Karpas-422 (cell line): ENCODE measurements at regions not wholly inside any gene's neighbourhood (a gene's known extent, or its start where the extent isn't known, plus 50 kb on each side); places are given as distances from the start of the nearest gene placed in this dataset.

Experiments used
- DNase-seq: peaks from one replicate; pipeline ENCODE4 v3.0.0-alpha.2; 2015
- H2AFZ ChIP-seq: fragments of 200-600 bp; sonication (generic); 2 replicates; pipeline ENCODE4 v1.6.1; 2014; ENCODE audit warnings: antibody characterized with exemption, low read length, mixed read lengths
- H3K27ac ChIP-seq: fragments of 200-600 bp; sonication (generic); 2 replicates; pipeline ENCODE4 v1.5.1; 2014; ENCODE audit warnings: mild to moderate bottlenecking, low read length, moderate library complexity
- H3K27me3 ChIP-seq: fragments of 200-600 bp; sonication (generic); 2 replicates; pipeline ENCODE4 v1.6.1; 2014; ENCODE audit warnings: low read length, mixed read lengths
- H3K36me3 ChIP-seq: fragments of 200-600 bp; sonication (generic); 2 replicates; pipeline ENCODE4 v1.6.1; 2014; ENCODE audit warnings: low read length, mixed read lengths; ENCODE audit not compliant: insufficient read depth
- H3K4me1 ChIP-seq: fragments of 200-600 bp; sonication (generic); 2 replicates; pipeline ENCODE4 v1.6.1; 2014; ENCODE audit warnings: mild to moderate bottlenecking, low read length, mixed read lengths
- H3K4me2 ChIP-seq: fragments of 200-600 bp; sonication (generic); 2 replicates; pipeline ENCODE4 v1.6.1; 2014; ENCODE audit warnings: low read length, low read depth, mild to moderate bottlenecking; ENCODE audit not compliant: poor library complexity, severe bottlenecking
- H3K4me3 ChIP-seq: fragments of 200-600 bp; sonication (generic); 2 replicates; pipeline ENCODE4 v1.5.1; 2014; ENCODE audit warnings: mild to moderate bottlenecking, antibody characterized with exemption, low read length, mixed read lengths
- H3K79me2 ChIP-seq: fragments of 200-600 bp; sonication (generic); 2 replicates; pipeline ENCODE4 v1.6.1; 2014; ENCODE audit warnings: mild to moderate bottlenecking, low read length, mixed read lengths
- H3K9ac ChIP-seq: fragments of 200-600 bp; sonication (generic); 2 replicates; pipeline ENCODE4 v1.6.0; 2014; ENCODE audit warnings: low read length
- H3K9me2 ChIP-seq: fragments of 200-600 bp; sonication (generic), shearing (Covaris generic); replicated peaks from 2 replicates; pipeline ENCODE4 v1.6.0; 2014; ENCODE audit warnings: mild to moderate bottlenecking, low read length, moderate library complexity; ENCODE audit not compliant: insufficient read depth
- H3K9me3 ChIP-seq: fragments of 300-700, 200-600 bp; sonication (generic); 2 replicates; pipeline ENCODE4 v1.6.1; 2014; ENCODE audit warnings: low read length, mixed read lengths
- H4K20me1 ChIP-seq: fragments of 200-600 bp; sonication (generic); 2 replicates; pipeline ENCODE4 v1.6.1; 2014; ENCODE audit warnings: mild to moderate bottlenecking, antibody characterized with exemption, low read length, low read depth; ENCODE audit not compliant: insufficient read depth

DNA sequence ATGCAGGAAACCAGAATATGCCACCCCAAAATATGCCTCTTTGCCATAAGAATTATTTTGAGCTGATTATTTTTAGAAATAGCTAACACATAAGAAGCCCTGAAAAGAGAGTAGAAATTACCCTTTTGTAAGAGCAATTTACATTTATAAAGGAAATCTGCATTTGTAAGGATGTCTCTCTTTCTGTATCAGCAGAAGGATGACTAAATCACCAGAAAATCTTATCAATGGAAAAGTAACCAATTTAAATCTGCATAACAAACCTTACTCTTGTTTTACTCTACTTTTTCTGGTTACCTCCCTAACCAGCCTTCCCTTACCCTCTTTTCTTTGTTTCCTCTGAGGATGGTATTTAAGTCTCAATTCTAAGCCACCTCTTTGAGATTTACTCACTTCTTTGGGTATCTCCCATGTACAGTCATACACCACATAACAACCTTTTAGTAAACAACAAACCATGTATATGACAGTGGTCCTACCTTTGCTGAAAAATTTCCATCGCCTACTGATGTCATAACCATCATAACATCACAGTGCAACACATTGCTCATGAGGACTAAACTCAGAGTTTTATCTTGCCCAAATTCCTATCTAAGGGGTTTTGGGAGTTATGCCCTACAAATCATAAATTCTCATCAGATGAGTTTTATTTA, 126.6 kb upstream of the PLPPR4 start:
- Histone ChIP-seq H3K9me2 (no peaks in the 10 kb centered on the region), H3K36me3 (no peaks in the 10 kb centered on the region), H4K20me1 (no peaks in the 10 kb centered on the region), H3K9me3 (no peaks in the 10 kb centered on the region), H3K79me2 (no peaks in the 10 kb centered on the region), H3K4me1 (no peaks in the 10 kb centered on the region), H3K27ac (no peak overlapping the region), H3K4me2 (no peak overlapping the region), H3K4me3 (no peak overlapping the region), H2AFZ (no peak overlapping the region), H3K9ac (no peak overlapping the region), H3K27me3 (no peaks in the 10 kb centered on the region)
- no peak for DNase-seq

DNA sequence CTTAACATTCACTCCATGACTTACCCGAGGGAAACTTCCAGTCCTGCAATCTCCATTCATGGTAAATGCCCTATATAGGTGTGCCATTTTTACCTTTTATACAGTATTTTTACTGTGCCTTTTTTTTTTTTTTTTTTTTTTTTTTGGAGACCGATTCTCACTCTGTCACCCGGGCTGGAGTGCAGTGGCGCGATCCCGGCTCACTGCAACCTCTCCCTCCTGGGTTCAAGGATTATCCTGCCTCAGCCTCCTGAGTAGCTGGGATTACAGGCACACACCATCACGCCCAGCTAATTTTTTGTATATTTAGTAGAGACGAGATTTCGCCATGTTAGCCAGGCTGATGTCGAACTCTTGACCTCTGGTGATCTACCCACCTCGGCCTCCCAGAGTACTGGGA, 124.4 kb upstream of the PLPPR4 start:
- no peak overlapping the region for H2AFZ ChIP-seq
- no peak for DNase-seq
- H3K27me3 ChIP-seq: no peaks in the 10 kb centered on the region
- H3K4me1 ChIP-seq: no peaks in the 10 kb centered on the region
- no peaks in the 10 kb centered on the region for H3K9me3 ChIP-seq
- H4K20me1 ChIP-seq: no peaks in the 10 kb centered on the region
- no peak overlapping the region for H3K4me3 ChIP-seq
- no peaks in the 10 kb centered on the region for H3K36me3 ChIP-seq
- H3K9ac ChIP-seq: no peak overlapping the region
- no peaks in the 10 kb centered on the region for H3K79me2 ChIP-seq
- H3K27ac ChIP-seq: no peak overlapping the region
- no peak overlapping the region for H3K4me2 ChIP-seq
- no peaks in the 10 kb centered on the region for H3K9me2 ChIP-seq

- H3K4me2 ChIP-seq: no peak overlapping the region
- H4K20me1 ChIP-seq: no peaks in the 10 kb centered on the region
- H3K79me2 ChIP-seq: no peaks in the 10 kb centered on the region
- H3K27ac ChIP-seq: no peak overlapping the region
- H3K9me3 ChIP-seq: no peaks in the 10 kb centered on the region
- no peak for DNase-seq
- H3K4me1 ChIP-seq: no peaks in the 10 kb centered on the region
- H2AFZ ChIP-seq: no peak overlapping the region
- no peaks in the 10 kb centered on the region for H3K36me3 ChIP-seq
- no peak overlapping the region for H3K9ac ChIP-seq
- no peaks in the 10 kb centered on the region for H3K9me2 ChIP-seq
- H3K27me3 ChIP-seq: no peaks in the 10 kb centered on the region
- no peak overlapping the region for H3K4me3 ChIP-seq
These were observed 118.0 kb upstream of the PLPPR4 start for GRCh38 chr1:99146129-99146848.

GRCh38 chr1:99149952-99150351, 114.3 kb upstream of the PLPPR4 start:
- Histone ChIP-seq H3K9me2 (no peaks in the 10 kb centered on the region), H2AFZ (no peak overlapping the region), H3K9me3 (no peaks in the 10 kb centered on the region), H3K4me2 (no peak overlapping the region), H3K4me3 (no peak overlapping the region), H3K27me3 (no peaks in the 10 kb centered on the region), H3K36me3 (no peaks in the 10 kb centered on the region), H3K27ac (no peak overlapping the region), H3K79me2 (no peaks in the 10 kb centered on the region), H3K4me1 (no peaks in the 10 kb centered on the region), H3K9ac (no peak overlapping the region), H4K20me1 (no peaks in the 10 kb centered on the region)
- DNase-seq: no peak

GRCh38 chr1:99152132-99152531, 112.2 kb upstream of the PLPPR4 start:
- H3K27me3 ChIP-seq: no peaks in the 10 kb centered on the region

GRCh38 chr1:99163671-99164070, 100.6 kb upstream of the PLPPR4 start:
- Histone ChIP-seq H3K79me2 (no peaks in the 10 kb centered on the region), H3K9me2 (no peaks in the 10 kb centered on the region), H3K36me3 (no peaks in the 10 kb centered on the region), H3K4me3 (no peak overlapping the region), H3K4me2 (no peak overlapping the region), H3K27me3 (no peaks in the 10 kb centered on the region), H3K4me1 (no peaks in the 10 kb centered on the region), H3K27ac (no peak overlapping the region), H2AFZ (no peak overlapping the region), H4K20me1 (no peaks in the 10 kb centered on the region), H3K9ac (no peak overlapping the region), H3K9me3 (no peaks in the 10 kb centered on the region)
- DNase-seq: no peak

More at GRCh38 chr1:99152132-99152531, 112.2 kb upstream of the PLPPR4 start:
- no peak overlapping the region for H3K4me3 ChIP-seq
- H3K9me2 ChIP-seq: no peaks in the 10 kb centered on the region
- H3K9me3 ChIP-seq: no peaks in the 10 kb centered on the region
- H3K27ac ChIP-seq: no peak overlapping the region
- no peaks in the 10 kb centered on the region for H4K20me1 ChIP-seq
- H2AFZ ChIP-seq: no peak overlapping the region
- H3K4me2 ChIP-seq: no peak overlapping the region
- no peaks in the 10 kb centered on the region for H3K4me1 ChIP-seq
- no peak for DNase-seq
- no peak overlapping the region for H3K9ac ChIP-seq
- no peaks in the 10 kb centered on the region for H3K36me3 ChIP-seq
- H3K79me2 ChIP-seq: no peaks in the 10 kb centered on the region

- no peaks in the 10 kb centered on the region for H3K9me2 ChIP-seq
- no peak overlapping the region for H2AFZ ChIP-seq
- H3K27me3 ChIP-seq: no peaks in the 10 kb centered on the region
- H3K36me3 ChIP-seq: no peaks in the 10 kb centered on the region
- no peaks in the 10 kb centered on the region for H3K4me1 ChIP-seq
- no peak overlapping the region for H3K27ac ChIP-seq
- H3K79me2 ChIP-seq: no peaks in the 10 kb centered on the region
- no peak overlapping the region for H3K9ac ChIP-seq
- no peak overlapping the region for H3K4me3 ChIP-seq
- DNase-seq: no peak
- no peaks in the 10 kb centered on the region for H4K20me1 ChIP-seq
- no peaks in the 10 kb centered on the region for H3K9me3 ChIP-seq
- H3K4me2 ChIP-seq: no peak overlapping the region
These were observed 93.8 kb upstream of the PLPPR4 start for GRCh38 chr1:99170516-99170915.

GRCh38 chr1:99171184-99171813, 93.0 kb upstream of the PLPPR4 start:
- Histone ChIP-seq H3K4me3 (no peak overlapping the region), H4K20me1 (no peaks in the 10 kb centered on the region), H2AFZ (no peak overlapping the region), H3K9ac (no peak overlapping the region), H3K27ac (no peak overlapping the region), H3K36me3 (no peaks in the 10 kb centered on the region), H3K27me3 (no peaks in the 10 kb centered on the region), H3K9me2 (no peaks in the 10 kb centered on the region), H3K79me2 (no peaks in the 10 kb centered on the region), H3K4me1 (no peaks in the 10 kb centered on the region), H3K4me2 (no peak overlapping the region), H3K9me3 (no peaks in the 10 kb centered on the region)
- no peak for DNase-seq
